ENCODE measurements at regions not wholly inside any gene's neighbourhood (a gene's known extent, or its start where the extent isn't known, plus 50 kb on each side); places are given as distances from the start of the nearest gene placed in this dataset.

GRCh38 chr5:3285621-3286020, 310.0 kb upstream of the IRX1 start:
- no peaks in the 10 kb centered on the region for H3K27me3 Mint-ChIP-seq

GRCh38 chr5:3284506-3284905, 311.1 kb upstream of the IRX1 start:
- Mint-ChIP-seq H3K4me3 (no peak overlapping the region), H3K9me3 (peaks cover 5% of the 10 kb centered on the region), H3K27me3 (no peaks in the 10 kb centered on the region), H3K4me1 (no peaks in the 10 kb centered on the region), H3K27ac (ENCODE audit: low read depth) (no peak overlapping the region), H3K36me3 (ENCODE audit: insufficient read depth) (no peaks in the 10 kb centered on the region)
- ATAC-seq (replicated peaks; ENCODE audit: extremely low read depth, poor library complexity, severe bottlenecking) (no peak), DNase-seq (ENCODE audit: low spot score in 2 of 2) (no peak)

More at GRCh38 chr5:3285621-3286020, 310.0 kb upstream of the IRX1 start:
- DNase-seq (ENCODE audit: low spot score in 2 of 2) = no peak
- Mint-ChIP-seq H3K27ac (ENCODE audit: low read depth) (no peak overlapping the region), H3K4me3 (no peak overlapping the region), H3K4me1 (no peaks in the 10 kb centered on the region), H3K9me3 (peaks cover 5% of the 10 kb centered on the region), H3K36me3 (ENCODE audit: insufficient read depth) (no peaks in the 10 kb centered on the region)
- ATAC-seq (replicated peaks; ENCODE audit: extremely low read depth, poor library complexity, severe bottlenecking) = no peak

- Mint-ChIP-seq H3K4me3 (no peak overlapping the region), H3K36me3 (ENCODE audit: insufficient read depth) (no peaks in the 10 kb centered on the region), H3K27me3 (no peaks in the 10 kb centered on the region), H3K27ac (ENCODE audit: low read depth) (no peak overlapping the region), H3K9me3 (peaks cover 5% of the 10 kb centered on the region), H3K4me1 (no peaks in the 10 kb centered on the region)
- DNase-seq (ENCODE audit: low spot score in 2 of 2) (no peak), ATAC-seq (replicated peaks; ENCODE audit: extremely low read depth, poor library complexity, severe bottlenecking) (no peak)
Observed at GRCh38 chr5:3282841-3283240, 312.8 kb upstream of the IRX1 start.

- no peak for ATAC-seq (replicated peaks; ENCODE audit: extremely low read depth, poor library complexity, severe bottlenecking)
Observed at GRCh38 chr5:3281366-3281765, 314.3 kb upstream of the IRX1 start.

GRCh38 chr5:3278643-3279042, 317.0 kb upstream of the IRX1 start:
- Mint-ChIP-seq H3K36me3 (ENCODE audit: insufficient read depth) (no peaks in the 10 kb centered on the region), H3K9me3 (peaks cover 17% of the 10 kb centered on the region), H3K4me1 (no peaks in the 10 kb centered on the region), H3K27me3 (no peaks in the 10 kb centered on the region), H3K27ac (ENCODE audit: low read depth) (no peak overlapping the region), H3K4me3 (no peak overlapping the region)
- ATAC-seq (replicated peaks; ENCODE audit: extremely low read depth, poor library complexity, severe bottlenecking) (no peak), DNase-seq (ENCODE audit: low spot score in 2 of 2) (no peak)

More at GRCh38 chr5:3281366-3281765, 314.3 kb upstream of the IRX1 start:
- no peak for DNase-seq (ENCODE audit: low spot score in 2 of 2)
- Mint-ChIP-seq H3K36me3 (ENCODE audit: insufficient read depth) (no peaks in the 10 kb centered on the region), H3K9me3 (peaks cover 5% of the 10 kb centered on the region), H3K27me3 (no peaks in the 10 kb centered on the region), H3K27ac (ENCODE audit: low read depth) (no peak overlapping the region), H3K4me3 (no peak overlapping the region), H3K4me1 (no peaks in the 10 kb centered on the region)

- peaks cover 18% of the 10 kb centered on the region for H3K9me3 Mint-ChIP-seq
- H3K4me3 Mint-ChIP-seq = no peak overlapping the region
- no peaks in the 10 kb centered on the region for H3K27me3 Mint-ChIP-seq
- H3K4me1 Mint-ChIP-seq = no peaks in the 10 kb centered on the region
- no peak for ATAC-seq (replicated peaks; ENCODE audit: extremely low read depth, poor library complexity, severe bottlenecking)
- no peaks in the 10 kb centered on the region for H3K36me3 Mint-ChIP-seq (ENCODE audit: insufficient read depth)
- no peak for DNase-seq (ENCODE audit: low spot score in 2 of 2)
- H3K27ac Mint-ChIP-seq (ENCODE audit: low read depth) = no peak overlapping the region
Observed at GRCh38 chr5:3277590-3278196, 317.9 kb upstream of the IRX1 start.

- Mint-ChIP-seq H3K4me3 (no peak overlapping the region), H3K27me3 (no peaks in the 10 kb centered on the region), H3K4me1 (no peaks in the 10 kb centered on the region), H3K27ac (ENCODE audit: low read depth) (no peak overlapping the region), H3K36me3 (ENCODE audit: insufficient read depth) (no peaks in the 10 kb centered on the region), H3K9me3 (peaks cover 15% of the 10 kb centered on the region)
- no peak for DNase-seq (ENCODE audit: low spot score in 2 of 2)
- no peak for ATAC-seq (replicated peaks; ENCODE audit: extremely low read depth, poor library complexity, severe bottlenecking)
Observed at GRCh38 chr5:3276896-3277295, 318.7 kb upstream of the IRX1 start.

- ATAC-seq (replicated peaks; ENCODE audit: extremely low read depth, poor library complexity, severe bottlenecking) = no peak
- no peak overlapping the region for H3K27ac Mint-ChIP-seq (ENCODE audit: low read depth)
- H3K9me3 Mint-ChIP-seq = peaks cover 11% of the 10 kb centered on the region
- no peaks in the 10 kb centered on the region for H3K27me3 Mint-ChIP-seq
- DNase-seq (ENCODE audit: low spot score in 2 of 2) = no peak
- H3K4me3 Mint-ChIP-seq = no peak overlapping the region
- no peaks in the 10 kb centered on the region for H3K36me3 Mint-ChIP-seq (ENCODE audit: insufficient read depth)
- no peaks in the 10 kb centered on the region for H3K4me1 Mint-ChIP-seq
Observed at GRCh38 chr5:3269395-3270169, 326.1 kb upstream of the IRX1 start.

- Mint-ChIP-seq H3K4me3 (no peak overlapping the region), H3K9me3 (peaks cover 3% of the 10 kb centered on the region)
- ATAC-seq (replicated peaks; ENCODE audit: extremely low read depth, poor library complexity, severe bottlenecking) = no peak
Observed at GRCh38 chr5:3268760-3269330, 326.8 kb upstream of the IRX1 start.

GRCh38 chr5:3266861-3267260, 328.8 kb upstream of the IRX1 start:
- Mint-ChIP-seq H3K4me3 (no peak overlapping the region), H3K4me1 (no peaks in the 10 kb centered on the region), H3K9me3 (peaks cover 4% of the 10 kb centered on the region), H3K36me3 (ENCODE audit: insufficient read depth) (no peaks in the 10 kb centered on the region), H3K27me3 (no peaks in the 10 kb centered on the region), H3K27ac (ENCODE audit: low read depth) (no peak overlapping the region)
- ATAC-seq (replicated peaks; ENCODE audit: extremely low read depth, poor library complexity, severe bottlenecking) (no peak), DNase-seq (ENCODE audit: low spot score in 2 of 2) (no peak)

More at GRCh38 chr5:3268760-3269330, 326.8 kb upstream of the IRX1 start:
- Mint-ChIP-seq H3K27me3 (no peaks in the 10 kb centered on the region), H3K4me1 (no peaks in the 10 kb centered on the region), H3K36me3 (ENCODE audit: insufficient read depth) (no peaks in the 10 kb centered on the region), H3K27ac (ENCODE audit: low read depth) (no peak overlapping the region)
- DNase-seq (ENCODE audit: low spot score in 2 of 2) = no peak

- Mint-ChIP-seq H3K9me3 (peaks cover 8% of the 10 kb centered on the region), H3K27me3 (no peaks in the 10 kb centered on the region), H3K27ac (ENCODE audit: low read depth) (no peak overlapping the region), H3K4me3 (no peak overlapping the region), H3K4me1 (no peaks in the 10 kb centered on the region), H3K36me3 (ENCODE audit: insufficient read depth) (no peaks in the 10 kb centered on the region)
- ATAC-seq (replicated peaks; ENCODE audit: extremely low read depth, poor library complexity, severe bottlenecking) (no peak), DNase-seq (ENCODE audit: low spot score in 2 of 2) (no peak)
Observed at GRCh38 chr5:3265936-3266335, 329.7 kb upstream of the IRX1 start.

GRCh38 chr5:3265131-3265885, 330.3 kb upstream of the IRX1 start:
- Mint-ChIP-seq H3K4me3 (no peak overlapping the region), H3K27ac (ENCODE audit: low read depth) (no peak overlapping the region), H3K27me3 (no peaks in the 10 kb centered on the region), H3K4me1 (no peaks in the 10 kb centered on the region), H3K9me3 (peaks cover 8% of the 10 kb centered on the region), H3K36me3 (ENCODE audit: insufficient read depth) (no peaks in the 10 kb centered on the region)
- no peak for ATAC-seq (replicated peaks; ENCODE audit: extremely low read depth, poor library complexity, severe bottlenecking)
- DNase-seq (ENCODE audit: low spot score in 2 of 2) = no peak

All from central memory CD8-positive, alpha-beta T cell (primary cell).